HG03432 (cell line): ENCODE measurements at regions not wholly inside any gene's neighbourhood (a gene's known extent, or its start where the extent isn't known, plus 50 kb on each side); places are given as distances from the start of the nearest gene placed in this dataset.

Experiments used
- ATAC-seq: cut with Tn5 transposase; IDR thresholded peaks from one replicate; pipeline ENCODE4 v1.9.1; 2021; ENCODE audit warnings: mild to moderate bottlenecking, moderate library complexity; ENCODE audit not compliant: unreplicated experiment

DNA sequence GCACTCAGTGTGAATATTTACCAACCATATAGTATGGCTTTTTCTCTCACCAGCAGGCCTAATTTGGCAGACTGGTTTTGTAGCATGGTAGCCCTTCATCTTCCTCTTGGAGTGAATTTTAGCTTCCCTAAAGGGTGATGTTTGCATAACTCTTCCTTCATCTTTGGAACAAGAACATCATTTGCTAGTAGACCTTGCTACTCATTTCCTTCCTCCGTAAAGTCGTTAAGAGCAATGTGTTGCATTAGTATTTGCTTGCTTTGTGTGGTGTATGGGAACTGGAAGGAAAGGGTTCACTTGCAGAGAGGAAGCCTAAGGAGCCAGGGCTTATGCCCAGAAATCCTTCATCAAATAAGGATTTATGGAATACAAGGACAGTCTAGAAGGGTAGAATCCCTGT is 50.2 kb upstream of the PGRMC2 start:
- ATAC-seq, result no peak
